DND-41 (cell line): ENCODE measurements at regions not wholly inside any gene's neighbourhood (a gene's known extent, or its start where the extent isn't known, plus 50 kb on each side); places are given as distances from the start of the nearest gene placed in this dataset.

Source experiments
- ATAC-seq: fragments of 200-7000 bp; cut with Tn5 transposase; 3 replicates; pipeline ENCODE4 v1.9.1; 2021; ENCODE audit warnings: low read depth; ENCODE audit not compliant: insufficient read depth
- DNase-seq: peaks from one replicate; pipeline ENCODE4 v3.0.0-alpha.2; 2020
- H2AFZ ChIP-seq: 2 replicates; pipeline ENCODE4 v1.6.0; 2012; ENCODE audit warnings: low read depth, low read length
- H3K27ac ChIP-seq: 2 replicates; pipeline ENCODE4 v1.5.1; 2012; ENCODE audit warnings: low read length, inconsistent platforms
- H3K27me3 ChIP-seq: fragments of 200-600 bp; sonication (generic); 2 replicates; pipeline ENCODE4 v1.6.0; 2012; ENCODE audit warnings: low read length, mild to moderate bottlenecking, inconsistent platforms; ENCODE audit not compliant: insufficient read depth, poor library complexity
- H3K36me3 ChIP-seq: 2 replicates; pipeline ENCODE4 v1.5.1; 2012; ENCODE audit warnings: low read length, inconsistent platforms; ENCODE audit not compliant: insufficient read depth
- H3K4me1 ChIP-seq: 2 replicates; pipeline ENCODE4 v1.5.1; 2012; ENCODE audit warnings: mild to moderate bottlenecking, low read length; ENCODE audit not compliant: insufficient read depth
- H3K4me2 ChIP-seq: 2 replicates; pipeline ENCODE4 v1.6.0; 2012; ENCODE audit warnings: mild to moderate bottlenecking, moderate library complexity, low read length, inconsistent platforms; ENCODE audit not compliant: insufficient read depth
- H3K4me3 ChIP-seq, 2 experiments: fragments of 200-600 bp in 1 of 2; shearing (Covaris generic) in 1 of 2; 2 replicates each; pipeline ENCODE4 v1.5.1; 2012 to 2016; ENCODE audit warnings: inconsistent platforms in 2 of 2, low read length in 2 of 2, mild to moderate bottlenecking in 2 of 2, low read depth in 1 of 2, moderate library complexity in 1 of 2
- H3K79me2 ChIP-seq: 2 replicates; pipeline ENCODE4 v1.6.0; 2012; ENCODE audit warnings: low read length, inconsistent platforms; ENCODE audit not compliant: insufficient read depth
- H3K9ac ChIP-seq: 2 replicates; pipeline ENCODE4 v1.6.0; 2012; ENCODE audit warnings: low read depth, mild to moderate bottlenecking, inconsistent platforms, low read length, moderate library complexity
- H3K9me3 ChIP-seq: 2 replicates; pipeline ENCODE4 v1.5.1; 2012; ENCODE audit warnings: low read length, moderate library complexity, mild to moderate bottlenecking, inconsistent platforms; ENCODE audit not compliant: insufficient read depth, severe bottlenecking
- H4K20me1 ChIP-seq: 2 replicates; pipeline ENCODE4 v1.6.0; 2012; ENCODE audit warnings: low read length; ENCODE audit not compliant: insufficient read depth
- CTCF ChIP-seq: IDR thresholded peaks from 2 replicates; pipeline ENCODE4 v1.5.1; 2012; ENCODE audit warnings: borderline replicate concordance, low read length, moderate library complexity, mild to moderate bottlenecking; ENCODE audit not compliant: poor library complexity, severe bottlenecking; ENCODE audit errors: extremely low read depth
- EZH2 ChIP-seq: IDR thresholded peaks from 3 replicates; pipeline ENCODE4 v1.6.1; 2012; ENCODE audit warnings: borderline replicate concordance, low read depth, mild to moderate bottlenecking, moderate library complexity, low read length, inconsistent platforms; ENCODE audit not compliant: severe bottlenecking

- DNase-seq = no peak
- ATAC-seq = no peak
- Histone ChIP-seq H4K20me1 (no peaks in the 10 kb centered on the region), H3K79me2 (no peaks in the 10 kb centered on the region), H3K4me1 (no peaks in the 10 kb centered on the region), H3K4me3 (no peak overlapping the region), H3K36me3 (no peaks in the 10 kb centered on the region), H3K27me3 (no peaks in the 10 kb centered on the region), H3K27ac (no peak overlapping the region), H3K9me3 (peaks cover 15% of the 10 kb centered on the region), H2AFZ (no peak overlapping the region), H3K9ac (no peak overlapping the region), H3K4me2 (no peak overlapping the region)
- TF ChIP-seq CTCF = no peak
- TF ChIP-seq EZH2 = no peak
Measured at GRCh38 chr4:4599481-4600275, 57.8 kb upstream of the STX18 start.

- Histone ChIP-seq H3K9ac (no peak overlapping the region), H2AFZ (no peak overlapping the region), H3K27ac (no peak overlapping the region), H3K4me2 (no peak overlapping the region), H3K4me3 (no peak overlapping the region), H3K36me3 (no peaks in the 10 kb centered on the region), H3K27me3 (no peaks in the 10 kb centered on the region), H3K4me1 (no peaks in the 10 kb centered on the region), H4K20me1 (no peaks in the 10 kb centered on the region), H3K79me2 (no peaks in the 10 kb centered on the region), H3K9me3 (peaks cover 18% of the 10 kb centered on the region)
- ATAC-seq = no peak
- no peak for TF ChIP-seq EZH2
- no peak for TF ChIP-seq CTCF
- DNase-seq = no peak
Measured at GRCh38 chr4:4598851-4599411, 57.1 kb upstream of the STX18 start.

GRCh38 chr4:4596720-4597119, 54.9 kb upstream of the STX18 start:
- no peaks in the 10 kb centered on the region for H3K79me2 ChIP-seq
- no peak overlapping the region for H2AFZ ChIP-seq
- H3K36me3 ChIP-seq = no peaks in the 10 kb centered on the region
- no peaks in the 10 kb centered on the region for H3K4me1 ChIP-seq
- no peak overlapping the region for H3K9ac ChIP-seq
- ATAC-seq (no peak), DNase-seq (no peak)
- H3K4me2 ChIP-seq = no peak overlapping the region
- no peaks in the 10 kb centered on the region for H3K27me3 ChIP-seq
- no peak overlapping the region for H3K4me3 ChIP-seq
- no peak for TF ChIP-seq CTCF
- TF ChIP-seq EZH2 = no peak
- peaks cover 18% of the 10 kb centered on the region for H3K9me3 ChIP-seq
- no peak overlapping the region for H3K27ac ChIP-seq
- no peaks in the 10 kb centered on the region for H4K20me1 ChIP-seq
